Omental fat pad (tissue), 3 donors: ENCODE measurements at regions not wholly inside any gene's neighbourhood (a gene's known extent, or its start where the extent isn't known, plus 50 kb on each side); places are given as distances from the start of the nearest gene placed in this dataset.
A peak's percentile ranks its signal among the peaks of the same experiment; 100 is the strongest.

Source experiments
- ATAC-seq: fragments of 150-250 bp; one replicate; pipeline ENCODE4 v1.9.1; 2016; ENCODE audit warnings: mild to moderate bottlenecking, moderate library complexity; ENCODE audit not compliant: low FRiP score
- DNase-seq: peaks from one replicate; pipeline ENCODE4 v3.0.0-alpha.2; 2019; ENCODE audit warnings: low spot score
- TF ChIP-seq, protein P1 (sequence below), 3 donors: fragments of 450-650 bp; IDR thresholded peaks; one replicate each; pipeline ENCODE4 v1.5.1; 2016 to 2017; ENCODE audit warnings: antibody characterized with exemption in 3 of 3, mild to moderate bottlenecking in 3 of 3, moderate library complexity in 2 of 3

DNA sequence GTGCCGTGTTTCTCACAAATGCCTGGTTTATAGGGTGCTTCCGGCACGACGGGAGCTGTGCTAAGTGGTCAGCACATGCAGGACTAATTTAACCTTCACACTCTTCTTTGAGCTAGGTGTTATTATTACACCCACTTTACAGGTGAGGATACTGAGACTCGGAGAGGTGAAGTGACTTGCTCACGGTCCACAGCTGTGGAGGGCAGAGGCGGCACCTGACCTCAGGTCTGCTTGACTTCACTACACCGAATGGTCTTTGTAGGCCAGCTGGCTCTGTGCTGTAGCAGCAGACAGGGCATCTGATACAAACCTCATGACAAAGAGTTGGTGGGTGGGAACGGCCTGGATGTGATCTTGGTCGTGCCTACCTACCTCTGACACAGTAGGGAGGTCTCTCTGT, 102.0 kb upstream of the BOD1 start:
- TF ChIP-seq, protein P1, sequence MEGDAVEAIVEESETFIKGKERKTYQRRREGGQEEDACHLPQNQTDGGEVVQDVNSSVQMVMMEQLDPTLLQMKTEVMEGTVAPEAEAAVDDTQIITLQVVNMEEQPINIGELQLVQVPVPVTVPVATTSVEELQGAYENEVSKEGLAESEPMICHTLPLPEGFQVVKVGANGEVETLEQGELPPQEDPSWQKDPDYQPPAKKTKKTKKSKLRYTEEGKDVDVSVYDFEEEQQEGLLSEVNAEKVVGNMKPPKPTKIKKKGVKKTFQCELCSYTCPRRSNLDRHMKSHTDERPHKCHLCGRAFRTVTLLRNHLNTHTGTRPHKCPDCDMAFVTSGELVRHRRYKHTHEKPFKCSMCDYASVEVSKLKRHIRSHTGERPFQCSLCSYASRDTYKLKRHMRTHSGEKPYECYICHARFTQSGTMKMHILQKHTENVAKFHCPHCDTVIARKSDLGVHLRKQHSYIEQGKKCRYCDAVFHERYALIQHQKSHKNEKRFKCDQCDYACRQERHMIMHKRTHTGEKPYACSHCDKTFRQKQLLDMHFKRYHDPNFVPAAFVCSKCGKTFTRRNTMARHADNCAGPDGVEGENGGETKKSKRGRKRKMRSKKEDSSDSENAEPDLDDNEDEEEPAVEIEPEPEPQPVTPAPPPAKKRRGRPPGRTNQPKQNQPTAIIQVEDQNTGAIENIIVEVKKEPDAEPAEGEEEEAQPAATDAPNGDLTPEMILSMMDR (IDR thresholded peaks at IDR 0.05): no peak
- ATAC-seq (no peak), DNase-seq (no peak)

- TF ChIP-seq, protein P1 (IDR thresholded peaks at IDR 0.05): no peak
- no peak for DNase-seq
- ATAC-seq: no peak
Measured at GRCh38 chr5:173719731-173720082, 103.3 kb upstream of the BOD1 start.

DNA sequence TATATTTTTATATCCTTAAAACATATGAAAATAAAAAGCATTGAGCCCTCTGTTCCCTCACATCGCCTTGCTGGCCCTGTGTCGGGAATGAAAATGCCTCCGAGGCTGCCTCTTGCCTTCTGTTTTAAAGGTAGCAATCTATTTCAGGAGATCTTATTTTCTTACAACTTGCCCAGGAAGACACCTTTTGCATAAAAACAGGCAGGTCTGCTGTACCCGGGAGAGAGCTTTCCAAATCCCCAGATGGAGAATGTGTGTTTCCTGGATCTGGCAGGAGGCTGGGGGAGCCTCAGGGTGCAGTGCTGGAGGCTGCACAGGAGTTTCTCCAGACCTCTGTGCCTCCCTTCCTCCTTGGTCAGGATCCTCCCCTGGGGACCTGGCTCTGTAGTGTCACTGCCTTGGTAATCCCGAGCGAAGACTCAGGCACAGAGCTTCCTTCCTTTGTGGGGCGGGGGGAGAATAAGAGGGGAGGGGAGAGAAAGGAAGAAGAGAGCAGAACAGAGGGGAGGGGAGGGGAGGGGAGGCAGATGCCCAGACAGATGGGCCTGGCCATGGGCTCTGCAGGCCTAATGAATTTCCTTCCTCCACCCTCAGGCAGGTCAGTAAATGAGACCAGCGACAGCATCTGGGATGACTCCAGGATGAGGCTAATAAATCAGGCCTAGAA, 104.0 kb upstream of the BOD1 start:
- TF ChIP-seq, protein P1 (IDR thresholded peaks at IDR 0.05): no peak
- no peak for ATAC-seq
- no peak for DNase-seq

GRCh38 chr5:173720953-173721600, 104.6 kb upstream of the BOD1 start:
- ATAC-seq: no peak
- TF ChIP-seq, protein P1 (IDR thresholded peaks at IDR 0.05): no peak
- DNase-seq: no peak

- TF ChIP-seq, protein P1 (IDR thresholded peaks at IDR 0.05): no peak
- DNase-seq (no peak), ATAC-seq (peak; percentile 91)
Measured at GRCh38 chr5:173721601-173722232, 105.3 kb upstream of the BOD1 start.

DNA sequence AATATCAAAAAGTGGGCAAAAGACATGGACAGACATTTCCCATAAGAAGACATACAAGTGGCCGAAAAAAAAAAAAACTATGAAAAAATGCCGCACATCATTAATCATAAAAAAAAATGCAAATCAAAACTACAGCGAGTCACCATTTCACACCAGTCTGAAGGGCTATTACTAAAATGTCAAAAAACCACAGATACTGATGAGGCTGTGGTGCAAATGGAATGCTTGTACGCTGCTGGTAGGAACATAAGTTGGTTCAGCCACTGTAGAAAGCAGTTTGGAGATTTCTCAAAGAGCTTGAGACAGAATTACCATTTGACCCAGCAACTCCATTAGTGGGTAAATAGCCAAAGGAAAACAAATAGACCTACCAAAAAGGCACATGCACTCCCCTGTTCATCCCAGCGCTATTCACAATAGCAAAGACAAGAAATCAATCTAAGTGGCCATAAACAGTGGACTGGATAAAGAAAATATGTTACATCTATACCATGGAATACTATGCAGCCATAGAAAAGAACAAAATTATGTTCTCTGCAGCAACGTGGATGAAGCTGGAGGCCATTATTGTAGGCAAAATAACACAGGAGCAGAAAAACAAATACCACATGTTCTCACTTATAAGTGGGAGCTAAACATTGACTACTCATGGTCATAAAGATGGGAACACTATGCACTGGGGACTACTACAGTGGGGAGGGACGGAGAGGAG, 110.6 kb upstream of the BOD1 start:
- TF ChIP-seq, protein P1 (IDR thresholded peaks at IDR 0.05): no peak
- ATAC-seq: no peak
- no peak for DNase-seq
